ENCODE measurements at regions not wholly inside any gene's neighbourhood (a gene's known extent, or its start where the extent isn't known, plus 50 kb on each side); places are given as distances from the start of the nearest gene placed in this dataset.

DNA sequence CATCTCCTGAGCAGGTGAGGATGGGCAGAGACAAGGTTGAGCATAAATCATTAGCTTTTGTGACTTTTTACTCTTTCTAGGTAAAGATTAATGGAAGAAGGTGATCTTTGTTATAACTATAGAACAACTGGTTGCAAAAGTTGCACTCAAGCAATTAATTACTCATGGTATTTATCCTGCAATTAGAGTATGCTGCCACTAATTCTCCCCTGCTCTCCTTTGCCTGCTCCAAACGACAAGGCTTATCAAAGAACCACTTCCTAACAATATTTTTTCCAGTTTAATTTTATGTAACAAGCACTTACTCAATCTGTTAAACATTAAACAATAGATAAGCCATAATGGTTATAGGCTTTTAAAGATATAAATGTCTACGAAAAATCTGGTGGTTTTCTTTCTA is 189.9 kb upstream of the PELI2 start:
- no peak overlapping the region for H3K27ac ChIP-seq (ENCODE audit: low read depth in 1 of 2, low read length in 2 of 2)
- no peaks in the 10 kb centered on the region for H3K36me3 ChIP-seq (ENCODE audit: control insufficient read depth in 4 of 4, insufficient read depth in 3 of 4, low read depth in 1 of 4, low read length in 3 of 4)
- no peaks in the 10 kb centered on the region for H3K27me3 ChIP-seq (ENCODE audit: control insufficient read depth in 4 of 4, insufficient read depth in 4 of 4, low read length in 3 of 4)
- 14% methylated on average over 2 of the region's 2 CpGs for WGBS
- H3K9me3 ChIP-seq (ENCODE audit: control insufficient read depth in 4 of 4, low read length in 3 of 4): no peaks in the 10 kb centered on the region
- DNase-seq (ENCODE audit: low spot score): no peak
- H3K4me3 ChIP-seq (ENCODE audit: low read depth in 1 of 3, low read length in 3 of 3): no peak overlapping the region
- H3K9ac ChIP-seq (ENCODE audit: low read depth in 1 of 2, low read length in 2 of 2): no peak overlapping the region
- H3K4me1 ChIP-seq (ENCODE audit: control insufficient read depth in 4 of 4, insufficient read depth in 4 of 4, low read length in 3 of 4): peaks cover 0 to 13% (median 5%) of the 10 kb centered on the region in 4 donors
- TF ChIP-seq RAD21 (IDR thresholded peaks at IDR 0.05): no peak
- TF ChIP-seq FOXA2 (IDR thresholded peaks at IDR 0.05): no peak
- no peak for TF ChIP-seq ZBTB33 (IDR thresholded peaks at IDR 0.05)
- no peak for TF ChIP-seq HNF4A (conservative IDR thresholded peaks at IDR 0.05)
- TF ChIP-seq GABPA (IDR thresholded peaks at IDR 0.05 in 1 of 2, conservative IDR thresholded peaks at IDR 0.05 in 1 of 2): no peak
- TF ChIP-seq NR2F2 (IDR thresholded peaks at IDR 0.05): no peak
- no peak for TF ChIP-seq SP1 (IDR thresholded peaks at IDR 0.05)
- no peak for TF ChIP-seq FOXA1 (IDR thresholded peaks at IDR 0.05)

- WGBS: 73% methylated on average over 4 of the region's 4 CpGs
- peaks cover 0 to 13% (median 5%) of the 10 kb centered on the region in 4 donors for H3K4me1 ChIP-seq (ENCODE audit: control insufficient read depth in 4 of 4, insufficient read depth in 4 of 4, low read length in 3 of 4)
- TF ChIP-seq NR2F2 (IDR thresholded peaks at IDR 0.05) (no peak), FOXA1 (IDR thresholded peaks at IDR 0.05) (no peak), EGR1 (IDR thresholded peaks at IDR 0.05; ENCODE audit: low read depth in 2 of 2) (no peak), TAF1 (conservative IDR thresholded peaks at IDR 0.05) (no peak), ATF3 (IDR thresholded peaks at IDR 0.05) (no peak), CTCF (IDR thresholded peaks at IDR 0.05; ENCODE audit: low read depth, low read length, missing input control) (no peak), RXRA (IDR thresholded peaks at IDR 0.05) (no peak), ZBTB33 (IDR thresholded peaks at IDR 0.05) (no peak), HNF4A (conservative IDR thresholded peaks at IDR 0.05) (no peak), YY1 (IDR thresholded peaks at IDR 0.05) (no peak), RAD21 (IDR thresholded peaks at IDR 0.05) (no peak), SP1 (IDR thresholded peaks at IDR 0.05) (no peak), HNF4G (IDR thresholded peaks at IDR 0.05) (no peak), GABPA (IDR thresholded peaks at IDR 0.05 in 1 of 2, conservative IDR thresholded peaks at IDR 0.05 in 1 of 2) (no peak), FOXA2 (IDR thresholded peaks at IDR 0.05) (no peak), JUND (IDR thresholded peaks at IDR 0.05) (no peak), REST (IDR thresholded peaks at IDR 0.05) (no peak)
- TF ChIP-seq, protein P1, sequence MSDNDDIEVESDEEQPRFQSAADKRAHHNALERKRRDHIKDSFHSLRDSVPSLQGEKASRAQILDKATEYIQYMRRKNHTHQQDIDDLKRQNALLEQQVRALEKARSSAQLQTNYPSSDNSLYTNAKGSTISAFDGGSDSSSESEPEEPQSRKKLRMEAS (IDR thresholded peaks at IDR 0.05): no peak
- no peaks in the 10 kb centered on the region for H3K36me3 ChIP-seq (ENCODE audit: control insufficient read depth in 4 of 4, insufficient read depth in 3 of 4, low read depth in 1 of 4, low read length in 3 of 4)
- no peaks in the 10 kb centered on the region for H3K27me3 ChIP-seq (ENCODE audit: control insufficient read depth in 4 of 4, insufficient read depth in 4 of 4, low read length in 3 of 4)
- no peak overlapping the region for H3K4me3 ChIP-seq (ENCODE audit: low read depth in 1 of 3, low read length in 3 of 3)
- peaks cover 0 to 4% (median 2%) of the 10 kb centered on the region in 4 donors for H3K9me3 ChIP-seq (ENCODE audit: control insufficient read depth in 4 of 4, low read length in 3 of 4)
- H3K9ac ChIP-seq (ENCODE audit: low read depth in 1 of 2, low read length in 2 of 2): no peak overlapping the region
- no peak overlapping the region for H3K27ac ChIP-seq (ENCODE audit: low read depth in 1 of 2, low read length in 2 of 2)
- no peak for DNase-seq (ENCODE audit: low spot score)
Observed at GRCh38 chr14:55929136-55929535, 189.1 kb upstream of the PELI2 start.

Measured in liver (tissue), 8 donors.